ENCODE measurements at regions not wholly inside any gene's neighbourhood (a gene's known extent, or its start where the extent isn't known, plus 50 kb on each side); places are given as distances from the start of the nearest gene placed in this dataset.
"Not testable (repeated sequence)": the region's sequence is repeated elsewhere in the genome, so short reads cannot be mapped to it uniquely, and the experiment has no call there.

- no peak overlapping the region for H3K4me3 ChIP-seq (ENCODE audit: low read depth, low read length)
- DNase-seq (ENCODE audit: low read depth): no peak
- no peak for TF ChIP-seq CTCF (conservative IDR thresholded peaks at IDR 0.05; ENCODE audit: low read depth, low read length)
These were observed 79.0 kb upstream of the CDH7 start for GRCh38 chr18:65671621-65672415.

GRCh38 chr18:65670145-65670544 lies 80.7 kb upstream of the CDH7 start:
- H3K4me3 ChIP-seq (ENCODE audit: low read depth, low read length); DNase-seq (ENCODE audit: low read depth): not testable (repeated sequence)

GRCh38 chr18:65661391-65661790 lies 89.4 kb upstream of the CDH7 start:
- no peak overlapping the region for H3K4me3 ChIP-seq (ENCODE audit: low read depth, low read length)
- no peak for DNase-seq (ENCODE audit: low read depth)
- no peak for TF ChIP-seq CTCF (conservative IDR thresholded peaks at IDR 0.05; ENCODE audit: low read depth, low read length)

- TF ChIP-seq CTCF (conservative IDR thresholded peaks at IDR 0.05; ENCODE audit: low read depth, low read length): no peak
- no peak for DNase-seq (ENCODE audit: low read depth)
These were observed 90.9 kb upstream of the CDH7 start for GRCh38 chr18:65659912-65660311.

GRCh38 chr18:65659312-65659711 lies 91.5 kb upstream of the CDH7 start:
- H3K4me3 ChIP-seq (ENCODE audit: low read depth, low read length): no peak overlapping the region
- DNase-seq (ENCODE audit: low read depth): no peak
- no peak for TF ChIP-seq CTCF (conservative IDR thresholded peaks at IDR 0.05; ENCODE audit: low read depth, low read length)

More at GRCh38 chr18:65659912-65660311, 90.9 kb upstream of the CDH7 start:
- H3K4me3 ChIP-seq (ENCODE audit: low read depth, low read length): no peak overlapping the region

- H3K4me3 ChIP-seq (ENCODE audit: low read depth, low read length): no peak overlapping the region
- no peak for TF ChIP-seq CTCF (conservative IDR thresholded peaks at IDR 0.05; ENCODE audit: low read depth, low read length)
- no peak for DNase-seq (ENCODE audit: low read depth)
These were observed 99.6 kb upstream of the CDH7 start for GRCh38 chr18:65651192-65651591.

- TF ChIP-seq CTCF (conservative IDR thresholded peaks at IDR 0.05; ENCODE audit: low read depth, low read length): no peak
- no peak for DNase-seq (ENCODE audit: low read depth)
- no peak overlapping the region for H3K4me3 ChIP-seq (ENCODE audit: low read depth, low read length)
These were observed 118.6 kb upstream of the CDH7 start for GRCh38 chr18:65632236-65632635.

All from choroid plexus epithelial cell (primary cell).